ENCODE measurements at regions not wholly inside any gene's neighbourhood (a gene's known extent, or its start where the extent isn't known, plus 50 kb on each side); places are given as distances from the start of the nearest gene placed in this dataset.

GRCh38 chr6:137269803-137270202 lies 50.6 kb upstream of the IFNGR1 start:
- DNase-seq (ENCODE audit: low spot score), result no peak

- no peak for DNase-seq (ENCODE audit: low spot score)
These were observed 50.2 kb upstream of the IFNGR1 start for GRCh38 chr6:137269347-137269746.
